Astrocyte of the cerebellum (primary cell): ENCODE measurements at regions not wholly inside any gene's neighbourhood (a gene's known extent, or its start where the extent isn't known, plus 50 kb on each side); places are given as distances from the start of the nearest gene placed in this dataset.

ENCODE experiments used
- DNase-seq: peaks from one replicate; pipeline ENCODE4 v3.0.0-alpha.2; 2011; ENCODE audit warnings: low read depth
- H3K4me3 ChIP-seq: 2 replicates; pipeline ENCODE4 v1.5.1; 2011; ENCODE audit warnings: mild to moderate bottlenecking, low read depth, low read length, moderate library complexity
- CTCF ChIP-seq: IDR thresholded peaks from 2 replicates; pipeline ENCODE4 v1.5.1; 2012; ENCODE audit warnings: low read length, low read depth, moderate library complexity, mild to moderate bottlenecking; ENCODE audit errors: missing control alignments
- in situ Hi-C: cut with HindIII; loops from 2 replicates; pipeline ENCODE4 v1.10.0; 2017; ENCODE audit warnings: low sequenced_read_pairs

DNA sequence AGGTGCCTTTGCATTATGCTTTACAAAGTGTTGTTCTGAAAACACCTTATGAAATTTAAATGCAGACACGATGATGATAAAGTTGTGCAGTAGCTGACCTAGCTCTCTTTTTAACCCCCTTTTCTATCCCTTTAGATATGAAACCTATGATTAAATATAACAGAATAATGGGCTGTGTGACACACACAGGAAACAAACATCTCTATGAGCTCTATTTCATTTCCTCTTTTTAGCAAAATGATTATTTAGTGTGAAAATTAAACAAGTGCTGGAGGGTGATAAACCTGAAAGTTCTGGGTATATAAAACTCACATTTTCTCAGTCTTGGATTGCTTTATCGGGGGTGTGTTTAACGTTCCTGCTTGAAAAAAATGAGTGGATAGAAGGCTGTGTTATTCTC lies 1310.5 kb upstream of the CELF2 start:
- no peak for DNase-seq
- H3K4me3 ChIP-seq = no peak overlapping the region
- in situ Hi-C loops = no loop called here
- TF ChIP-seq CTCF = no peak

DNA sequence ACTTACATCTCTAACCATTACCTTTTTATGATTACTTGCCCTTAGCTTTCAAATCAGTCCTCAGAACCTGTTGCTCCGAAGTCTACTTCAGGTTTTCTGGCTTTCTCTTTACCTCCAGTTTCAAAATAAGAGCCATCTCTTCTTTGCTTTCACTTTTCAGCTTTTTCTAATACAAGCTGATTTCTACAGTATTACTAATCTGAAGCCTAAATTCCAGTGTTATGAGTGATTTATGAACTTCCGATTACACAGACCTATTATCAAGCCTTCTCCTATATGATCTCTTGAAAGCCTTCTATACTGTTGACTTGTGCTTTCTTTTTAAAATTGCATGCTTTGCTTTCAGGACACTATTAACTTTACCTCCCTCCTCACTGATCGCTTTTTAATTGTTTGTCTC lies 1307.8 kb upstream of the CELF2 start:
- no peak overlapping the region for H3K4me3 ChIP-seq
- TF ChIP-seq CTCF = no peak
- in situ Hi-C loops = no loop called here
- no peak for DNase-seq

DNA sequence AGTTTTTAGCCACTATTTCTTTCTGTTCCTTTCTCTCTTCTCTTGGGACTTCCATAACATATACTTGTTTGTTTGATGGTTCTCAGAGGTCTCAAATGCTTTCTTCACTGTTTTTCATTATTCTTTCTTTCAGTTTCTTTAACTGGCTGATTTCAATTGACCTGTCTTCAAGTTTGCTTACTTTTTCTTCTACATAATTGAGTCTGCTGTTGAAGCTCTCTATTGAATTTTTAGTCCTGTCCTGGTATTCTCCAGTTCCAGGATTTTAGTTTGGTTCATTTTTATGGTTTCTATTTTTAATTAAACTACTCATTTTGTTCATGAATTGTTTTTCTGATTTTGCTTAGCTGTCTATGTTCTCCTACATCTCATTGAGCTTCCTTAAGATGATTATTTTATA lies 1305.3 kb upstream of the CELF2 start:
- TF ChIP-seq CTCF = no peak
- DNase-seq = no peak
- no peak overlapping the region for H3K4me3 ChIP-seq
- in situ Hi-C loops = no loop called here

- no peak for DNase-seq
- TF ChIP-seq CTCF = no peak
- in situ Hi-C loops = no loop called here
- no peak overlapping the region for H3K4me3 ChIP-seq
Measured at GRCh38 chr10:9719246-9719645, 1298.4 kb upstream of the CELF2 start.

- in situ Hi-C loops = no loop called here
- DNase-seq = no peak
- no peak for TF ChIP-seq CTCF
- no peak overlapping the region for H3K4me3 ChIP-seq
Measured at GRCh38 chr10:9733766-9734165, 1283.9 kb upstream of the CELF2 start.

GRCh38 chr10:9734218-9734617 lies 1283.5 kb upstream of the CELF2 start:
- TF ChIP-seq CTCF = no peak
- H3K4me3 ChIP-seq = no peak overlapping the region
- DNase-seq = no peak
- in situ Hi-C loops = no loop called here

GRCh38 chr10:9735731-9736130 lies 1281.9 kb upstream of the CELF2 start:
- no peak for TF ChIP-seq CTCF
- no peak overlapping the region for H3K4me3 ChIP-seq
- no peak for DNase-seq
- in situ Hi-C loops = no loop called here
